ENCODE measurements at regions not wholly inside any gene's neighbourhood (a gene's known extent, or its start where the extent isn't known, plus 50 kb on each side); places are given as distances from the start of the nearest gene placed in this dataset.

- TF ChIP-seq CTCF (conservative IDR thresholded peaks at IDR 0.05; ENCODE audit: low read depth, low read length) (no peak), EZH2 (IDR thresholded peaks at IDR 0.05; ENCODE audit: borderline replicate concordance, low read depth, low read length, poor library complexity, severe bottlenecking) (no peak)
These were observed 199.5 kb upstream of the RGPD4 start for GRCh38 chr2:107627164-107627563.

All from A673 (cell line).